GM23248 (cell line): ENCODE measurements at regions not wholly inside any gene's neighbourhood (a gene's known extent, or its start where the extent isn't known, plus 50 kb on each side); places are given as distances from the start of the nearest gene placed in this dataset.

Experiments
- EZH2 ChIP-seq: fragments of 200-600 bp; sonication (generic); IDR thresholded peaks from 2 replicates; pipeline ENCODE4 v1.6.1; 2018; ENCODE audit warnings: antibody characterized with exemption, mild to moderate bottlenecking; ENCODE audit not compliant: insufficient read depth, poor library complexity, severe bottlenecking
- EZH2phosphoT487 ChIP-seq: fragments of 200-600 bp; sonication (generic); IDR thresholded peaks from 2 replicates; pipeline ENCODE4 v1.6.1; 2018; ENCODE audit warnings: antibody characterized with exemption, moderate library complexity, mild to moderate bottlenecking, low read depth; ENCODE audit not compliant: insufficient read depth

DNA sequence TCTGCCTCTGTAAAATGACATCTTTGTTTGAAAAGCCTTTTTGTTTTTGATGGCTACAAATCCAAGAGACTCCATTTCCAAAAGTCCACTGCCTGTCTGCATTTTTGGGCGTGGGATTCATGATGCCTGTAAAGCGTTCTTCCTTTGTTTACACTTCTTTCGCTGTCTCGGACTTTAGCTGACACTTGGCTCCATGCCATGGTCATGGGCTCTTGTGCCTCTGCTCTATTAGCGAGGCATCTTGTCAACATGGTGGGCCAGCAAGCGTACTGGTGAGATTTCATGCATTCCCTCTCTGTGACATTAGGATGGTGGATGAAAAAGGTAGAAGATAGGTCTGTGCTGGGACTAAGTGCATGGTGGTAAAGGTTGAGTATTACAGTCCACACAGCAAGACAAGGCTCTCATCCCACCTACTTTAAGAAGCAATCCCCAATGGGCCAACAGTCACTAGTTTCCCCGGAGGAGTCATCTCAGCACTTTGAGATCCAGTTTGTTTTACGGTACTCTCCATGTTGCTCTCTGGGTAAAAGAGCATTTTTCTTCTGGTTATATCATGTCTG, 298.2 kb upstream of the KLF3 start:
- TF ChIP-seq EZH2 (no peak), EZH2phosphoT487 (no peak)
